H1 (cell line): ENCODE measurements at regions not wholly inside any gene's neighbourhood (a gene's known extent, or its start where the extent isn't known, plus 50 kb on each side); places are given as distances from the start of the nearest gene placed in this dataset.

Experiments used
- CTCF ChIA-PET: fragments of 300-600 bp; sonication (Branson Sonifier 250); formaldehyde crosslinking; loops from one replicate; lab custom pipeline; 2021; ENCODE audit not compliant: partially characterized antibody; lab: Charles Lee
- POLR2A ChIA-PET: fragments of 300-600 bp; sonication (Branson Sonifier 250); formaldehyde crosslinking; loops from one replicate; lab custom pipeline; 2021; ENCODE audit warnings: inconsistent platforms; ENCODE audit not compliant: partially characterized antibody; lab: Charles Lee
- DNase-seq, 2 experiments: peaks; one replicate each; pipeline versions ENCODE4 v3.0.0 to v3.0.0-alpha.2; 2010 to 2022; ENCODE audit warnings: low spot score in 2 of 2, low read depth in 1 of 2, mixed read lengths in 1 of 2
- FAIRE-seq: peaks from 2 replicates; lab custom pipeline; 2011; peaks lifted over from hg19 to GRCh38; lab: Jason Lieb, UNC
- H2AFZ ChIP-seq: 2 replicates; pipeline ENCODE4 v1.8.1; 2012; ENCODE audit warnings: low read length, inconsistent platforms
- H2AK5ac ChIP-seq: 2 replicates; pipeline ENCODE4 v1.6.1; 2013; ENCODE audit warnings: low read depth, low read length
- H2BK120ac ChIP-seq: replicated peaks from 2 replicates; pipeline ENCODE3; 2013; ENCODE audit warnings: low read depth, low read length, inconsistent platforms
- H2BK12ac ChIP-seq: 2 replicates; pipeline ENCODE4 v1.6.1; 2013; ENCODE audit warnings: low read depth, low read length
- H2BK15ac ChIP-seq: 2 replicates; pipeline ENCODE4 v1.6.1; 2013; ENCODE audit warnings: low read length
- H2BK20ac ChIP-seq: 2 replicates; pipeline ENCODE4 v1.6.1; 2013; ENCODE audit warnings: low read length
- H2BK5ac ChIP-seq: 2 replicates; pipeline ENCODE4 v1.6.1; 2013; ENCODE audit warnings: low read depth, low read length
- H3K14ac ChIP-seq: 2 replicates; pipeline ENCODE4 v1.6.1; 2013; ENCODE audit warnings: inconsistent platforms; ENCODE audit not compliant: insufficient read length
- H3K18ac ChIP-seq: 2 replicates; pipeline ENCODE4 v1.6.1; 2013; ENCODE audit warnings: low read length; ENCODE audit errors: extremely low read depth
- H3K23ac ChIP-seq: 2 replicates; pipeline ENCODE4 v1.6.1; 2013; ENCODE audit warnings: inconsistent platforms; ENCODE audit not compliant: insufficient read length
- H3K23me2 ChIP-seq: 2 replicates; pipeline ENCODE4 v1.6.1; 2013; ENCODE audit warnings: low read depth, low read length
- H3K27ac ChIP-seq: 2 replicates; pipeline ENCODE4 v1.6.1; 2011; ENCODE audit warnings: low read depth, low read length, inconsistent platforms
- H3K27me3 ChIP-seq, 4 experiments: replicated peaks in 1 of 4; 1 replicate in 1 of 4; 2 replicates in 3 of 4; pipeline versions ENCODE4 v1.6.1 to v1.8.1; 2011 to 2013; ENCODE audit warnings: low read length in 3 of 4, mild to moderate bottlenecking in 3 of 4, inconsistent platforms in 2 of 4, mixed read lengths in 2 of 4, moderate library complexity in 1 of 4; ENCODE audit not compliant: control insufficient read depth in 3 of 4, insufficient read depth in 3 of 4; ENCODE audit errors: extremely low read depth in 1 of 4
- H3K36me3 ChIP-seq, 4 experiments: 2 replicates each; pipeline versions ENCODE4 v1.6.1 to v1.8.1; 2011 to 2013; ENCODE audit warnings: mild to moderate bottlenecking in 4 of 4, low read length in 3 of 4, moderate library complexity in 2 of 4, control low read depth in 1 of 4, inconsistent platforms in 1 of 4; ENCODE audit not compliant: insufficient read depth in 4 of 4, control insufficient read depth in 2 of 4
- H3K4ac ChIP-seq: replicated peaks from 2 replicates; pipeline ENCODE3; 2013; ENCODE audit warnings: low read length, low read depth, mixed read lengths, inconsistent platforms; ENCODE audit not compliant: insufficient read length
- H3K4me1 ChIP-seq, 4 experiments: replicated peaks in 1 of 4; 1 replicate in 1 of 4; 2 replicates in 3 of 4; pipeline versions ENCODE4 v1.6.1 to v1.8.1; 2011 to 2013; ENCODE audit warnings: low read length in 3 of 4, inconsistent platforms in 2 of 4, mixed read lengths in 1 of 4; ENCODE audit not compliant: insufficient read depth in 4 of 4, control insufficient read depth in 3 of 4
- H3K4me2 ChIP-seq, 2 experiments: 2 replicates each; pipeline versions ENCODE4 v1.6.1 to v1.8.1; 2011 to 2013; ENCODE audit warnings: low read depth in 2 of 2, low read length in 2 of 2, control low read depth in 1 of 2, inconsistent platforms in 1 of 2, mild to moderate bottlenecking in 1 of 2; ENCODE audit not compliant: insufficient read depth in 1 of 2
- H3K4me3 ChIP-seq, 4 experiments: fragments of 200-600, 300-600 bp in 1 of 4; sonication (generic), shearing (Covaris generic), sonication (Bioruptor Twin) in 1 of 4; 2 replicates each; pipeline versions ENCODE4 v1.5.1 to v1.8.1; 2011 to 2016; ENCODE audit warnings: low read length in 4 of 4, low read depth in 3 of 4, control low read depth in 2 of 4, inconsistent platforms in 2 of 4, mild to moderate bottlenecking in 2 of 4, mixed read lengths in 1 of 4, moderate library complexity in 1 of 4; ENCODE audit not compliant: insufficient read depth in 2 of 4; ENCODE audit errors: extremely low read depth in 1 of 4
- H3K56ac ChIP-seq: replicated peaks from 2 replicates; pipeline ENCODE3; 2013; ENCODE audit warnings: low read depth, mild to moderate bottlenecking, mixed read lengths, low read length, inconsistent platforms; ENCODE audit not compliant: insufficient read length
- H3K79me1 ChIP-seq: 2 replicates; pipeline ENCODE4 v1.6.1; 2013; ENCODE audit warnings: low read depth, low read length, control low read depth
- H3K79me2 ChIP-seq, 2 experiments: 2 replicates each; pipeline versions ENCODE4 v1.6.1 to v1.8.1; 2012 to 2013; ENCODE audit warnings: low read length in 2 of 2, mild to moderate bottlenecking in 2 of 2, inconsistent platforms in 1 of 2; ENCODE audit not compliant: insufficient read depth in 2 of 2, control insufficient read depth in 1 of 2
- H3K9ac ChIP-seq, 4 experiments: replicated peaks in 1 of 4; 1 replicate in 1 of 4; 2 replicates in 3 of 4; pipeline versions ENCODE4 v1.6.1 to v1.8.1; 2011 to 2013; ENCODE audit warnings: low read depth in 3 of 4, low read length in 3 of 4, control low read depth in 2 of 4, mild to moderate bottlenecking in 2 of 4, moderate library complexity in 2 of 4, inconsistent platforms in 1 of 4; ENCODE audit errors: extremely low read depth in 1 of 4
- H3K9me3 ChIP-seq, 2 experiments: 2 replicates each; pipeline versions ENCODE4 v1.6.1 to v1.8.1; 2012 to 2013; ENCODE audit warnings: mild to moderate bottlenecking in 2 of 2, moderate library complexity in 2 of 2, control low read depth in 1 of 2, inconsistent platforms in 1 of 2, low read depth in 1 of 2, low read length in 1 of 2, mixed read lengths in 1 of 2; ENCODE audit not compliant: insufficient read depth in 2 of 2
- H4K20me1 ChIP-seq, 2 experiments: replicated peaks in 1 of 2; 2 replicates each; pipeline versions ENCODE3 to v1.8.1; 2011 to 2013; ENCODE audit warnings: inconsistent platforms in 2 of 2, low read length in 2 of 2, mild to moderate bottlenecking in 1 of 2; ENCODE audit not compliant: insufficient read depth in 2 of 2, control insufficient read depth in 1 of 2
- H4K5ac ChIP-seq: 2 replicates; pipeline ENCODE4 v1.6.1; 2013; ENCODE audit warnings: low read length, low read depth, mixed read lengths, inconsistent platforms; ENCODE audit not compliant: insufficient read length
- H4K8ac ChIP-seq: 2 replicates; pipeline ENCODE4 v1.8.0; 2013; ENCODE audit warnings: mild to moderate bottlenecking, moderate library complexity, low read length, inconsistent platforms; ENCODE audit not compliant: insufficient read depth; ENCODE audit errors: extremely low read depth
- H4K91ac ChIP-seq: replicated peaks from 2 replicates; pipeline ENCODE3; 2013; ENCODE audit warnings: low read length, mixed read lengths, inconsistent platforms; ENCODE audit not compliant: insufficient read length
- CBX8 ChIP-seq: fragments of 300-800, 300-1000 bp; sonication (generic); IDR thresholded peaks from 2 replicates; pipeline ENCODE4 v1.7.1; 2016; ENCODE audit warnings: low read depth, low read length, borderline replicate concordance
- FOSL1 ChIP-seq: IDR thresholded peaks from 2 replicates; pipeline ENCODE4 v1.6.1; 2011; ENCODE audit warnings: mild to moderate bottlenecking, low read depth, low read length, moderate library complexity; ENCODE audit not compliant: insufficient read depth
- JUND ChIP-seq: IDR thresholded peaks from 2 replicates; pipeline ENCODE4 v1.6.1; 2011; ENCODE audit warnings: mild to moderate bottlenecking, improper control_type of control experiment, low read length
- WGBS, 2 experiments: shearing (Covaris generic) in 1 of 2; methylation state at CpG; one replicate each; pipeline versions ENCODE4 v1.1.6 to v1.1.7; 2013 to 2015; ENCODE audit warnings: low lambda C conversion rate in 2 of 2, mixed read lengths in 2 of 2, inconsistent platforms in 1 of 2, low coverage in 1 of 2, missing lambda C conversion rate in 1 of 2; ENCODE audit not compliant: insufficient replicate concordance in 2 of 2, insufficient coverage in 1 of 2, insufficient read length in 1 of 2; ENCODE audit errors: extremely low coverage in 1 of 2, missing lambda C conversion rate in 1 of 2; 5-methylcytosine and 5-hydroxymethylcytosine counted together

GRCh38 chr11:24373516-24373915 lies 123.3 kb upstream of the LUZP2 start:
- H4K20me1 ChIP-seq = no peaks in the 10 kb centered on the region
- H2AFZ ChIP-seq = no peak overlapping the region
- H3K9ac ChIP-seq = no peak overlapping the region
- ChIA-PET POLR2A (no interaction called here), CTCF (interaction anchor here (0.7 kb wide), 1 partner anchor 410 kb away, joined by 3 read pairs; no protein-coding TSS in a partner anchor)
- no peak overlapping the region for H2BK12ac ChIP-seq
- H3K79me2 ChIP-seq = no peaks in the 10 kb centered on the region
- H3K23ac ChIP-seq = no peak overlapping the region
- H3K14ac ChIP-seq = no peak overlapping the region
- H2BK5ac ChIP-seq = no peak overlapping the region
- peaks cover 0 to 2% (median 0%) of the 10 kb centered on the region in 4 experiments; a peak in 1 of 7 replicates for H3K4me1 ChIP-seq
- 100% methylated on average over 1 of the region's 1 CpG; no CpG with 5 or more reads in 1 of the 2 experiments for WGBS, 2 experiments
- no peak overlapping the region for H4K91ac ChIP-seq
- no peak overlapping the region for H4K8ac ChIP-seq
- no peak overlapping the region for H4K5ac ChIP-seq
- no peaks in the 10 kb centered on the region for H3K27me3 ChIP-seq
- H3K4ac ChIP-seq = no peak overlapping the region
- no peak overlapping the region for H2AK5ac ChIP-seq
- DNase-seq (no peak), FAIRE-seq (no peak)
- TF ChIP-seq FOSL1 (no peak), JUND (no peak), CBX8 (no peak)
- no peak overlapping the region for H2BK20ac ChIP-seq
- no peak overlapping the region for H3K4me3 ChIP-seq
- H3K23me2 ChIP-seq = no peaks in the 10 kb centered on the region
- no peaks in the 10 kb centered on the region for H3K36me3 ChIP-seq
- no peak overlapping the region for H3K56ac ChIP-seq
- H3K27ac ChIP-seq = no peak overlapping the region
- no peaks in the 10 kb centered on the region for H3K9me3 ChIP-seq
- no peak overlapping the region for H3K4me2 ChIP-seq
- H2BK120ac ChIP-seq = no peak overlapping the region
- H3K79me1 ChIP-seq = no peaks in the 10 kb centered on the region
- H3K18ac ChIP-seq = no peak overlapping the region
- H2BK15ac ChIP-seq = no peak overlapping the region
